Erythroblast (primary cell): ENCODE measurements at regions not wholly inside any gene's neighbourhood (a gene's known extent, or its start where the extent isn't known, plus 50 kb on each side); places are given as distances from the start of the nearest gene placed in this dataset.

Source experiments
- DNase-seq, 2 experiments: peaks; one replicate each; lab custom pipeline; 2025; lab: John Stamatoyannopoulos, UW
- GATA1 ChIP-seq: IDR thresholded peaks from 2 replicates; pipeline ENCODE4 v1.6.1; 2011; ENCODE audit warnings: low read depth, mild to moderate bottlenecking, control low read depth, low read length, moderate library complexity
- POLR2A ChIP-seq: IDR thresholded peaks from 2 replicates; pipeline ENCODE4 v1.6.1; 2011; ENCODE audit warnings: mild to moderate bottlenecking, low read length

DNA sequence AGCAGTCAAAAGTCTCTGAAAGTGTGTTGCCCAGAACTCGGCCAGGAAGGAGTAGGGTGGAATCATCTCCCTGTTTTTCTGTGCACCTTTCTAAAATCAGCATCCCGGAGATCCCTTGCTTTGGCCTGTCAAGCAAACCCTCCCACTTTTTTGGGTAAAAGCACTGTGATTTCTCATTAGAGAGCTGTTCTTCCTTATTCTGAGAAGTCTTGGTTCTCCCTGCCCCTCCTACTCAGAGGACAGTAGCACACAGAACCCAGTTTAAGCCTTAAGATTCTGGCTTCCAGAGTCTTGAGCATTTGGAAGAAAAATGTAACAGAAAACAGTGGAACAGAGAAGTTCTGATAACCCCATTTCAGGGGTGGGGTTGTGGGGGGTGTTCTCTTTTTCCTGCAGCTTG lies 52.6 kb upstream of the KATNAL1 start:
- no peak for TF ChIP-seq POLR2A
- TF ChIP-seq GATA1, result no peak
- no peak for DNase-seq

DNA sequence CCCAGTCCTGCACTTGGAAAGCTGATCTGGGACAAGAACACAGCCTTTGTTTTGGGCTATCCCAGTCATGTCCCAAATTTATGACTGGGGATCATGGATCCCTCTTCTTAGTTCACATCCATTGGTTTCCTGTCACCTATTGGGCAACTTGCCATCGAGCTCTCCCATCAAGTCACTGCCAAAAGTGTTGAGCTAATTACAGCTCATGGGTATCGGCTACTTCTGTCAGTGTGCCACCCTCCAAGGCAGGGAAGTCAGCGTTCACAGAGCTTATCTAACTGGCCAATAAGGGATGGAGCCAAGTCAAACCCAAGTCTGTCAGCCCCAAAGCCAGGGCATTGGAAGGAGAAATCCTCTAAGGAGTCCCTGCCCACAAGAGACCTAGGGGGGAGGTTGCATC lies 53.2 kb upstream of the KATNAL1 start:
- no peak for DNase-seq
- TF ChIP-seq GATA1, result no peak
- no peak for TF ChIP-seq POLR2A

DNA sequence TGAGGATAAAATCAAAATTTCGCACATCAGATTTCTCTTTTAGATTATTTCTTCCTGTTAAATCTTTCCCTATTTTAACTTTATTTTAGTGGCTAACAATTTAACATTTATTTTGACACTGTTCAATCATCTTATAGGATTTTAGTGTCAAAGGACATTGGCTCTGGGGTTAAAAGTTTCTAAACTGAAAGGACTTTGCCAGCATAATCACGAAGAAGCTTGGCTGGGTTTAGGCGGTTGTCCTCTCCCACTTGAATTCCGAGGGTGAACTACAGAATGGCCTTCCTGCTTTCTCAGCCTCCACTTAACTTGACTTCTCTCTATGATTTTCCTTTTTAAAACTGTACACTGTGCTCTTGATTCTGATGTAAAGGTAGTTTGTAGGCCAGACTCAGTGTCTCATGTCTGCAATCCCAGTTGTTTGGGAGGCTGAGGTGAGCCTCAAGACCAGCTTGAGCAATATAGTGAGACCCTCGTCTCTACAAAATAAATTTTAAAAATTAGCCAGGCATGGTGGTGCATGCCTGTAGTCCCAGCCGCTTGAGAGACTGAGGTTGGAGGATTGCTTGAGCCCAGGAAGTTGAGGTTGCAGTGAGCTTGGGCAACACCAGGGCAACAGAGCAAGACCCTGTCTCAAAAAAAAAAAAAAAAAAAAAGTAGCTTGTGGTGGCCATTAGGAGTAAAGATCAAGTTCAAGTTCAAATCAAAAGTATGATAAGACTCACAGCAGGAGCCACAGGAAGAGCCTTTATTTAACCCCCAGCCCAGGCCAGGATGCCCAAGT lies 54.8 kb upstream of the KATNAL1 start:
- no peak for DNase-seq
- no peak for TF ChIP-seq GATA1
- TF ChIP-seq POLR2A, result no peak

DNA sequence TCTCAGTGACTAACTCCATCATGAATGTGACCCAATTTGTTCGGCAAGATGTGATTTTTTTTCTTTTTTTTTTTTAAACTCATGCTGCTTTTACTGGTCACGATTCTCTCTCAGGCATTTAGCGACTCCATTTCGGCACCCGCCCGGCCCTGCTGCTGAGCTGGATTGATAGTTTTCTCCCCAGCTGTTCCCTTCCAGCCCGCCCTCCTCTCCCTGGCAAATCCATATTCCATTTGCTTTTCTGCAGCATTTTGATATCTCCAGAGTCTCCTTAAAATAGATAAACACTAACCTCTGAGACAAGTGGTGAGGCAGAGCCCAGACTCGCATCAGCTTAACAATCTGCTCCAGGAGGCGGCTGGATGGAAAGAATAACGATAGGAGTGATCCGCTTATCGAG lies 55.5 kb upstream of the KATNAL1 start:
- no peak for TF ChIP-seq GATA1
- TF ChIP-seq POLR2A, result no peak
- peak; percentile 18 to 63 for DNase-seq

DNA sequence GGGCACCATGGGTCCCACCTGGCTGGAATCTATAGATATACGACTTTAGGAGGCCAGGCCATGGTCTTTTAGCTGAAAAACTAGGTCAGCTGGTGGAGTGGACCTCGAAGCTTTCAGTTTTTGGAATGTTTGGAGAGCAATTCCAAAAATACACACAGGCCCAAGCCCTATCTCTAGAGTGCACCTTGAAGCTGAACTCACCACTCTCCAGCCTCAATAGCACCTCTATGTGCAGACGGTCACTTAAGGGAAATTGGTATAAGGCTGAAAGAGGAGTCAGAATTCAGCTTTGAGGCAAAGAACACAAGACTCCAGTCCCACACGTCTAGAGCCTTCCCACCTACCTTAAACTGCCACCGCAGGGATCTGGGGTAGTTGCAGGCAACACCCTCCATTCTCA lies 56.4 kb upstream of the KATNAL1 start:
- DNase-seq, result no peak
- TF ChIP-seq POLR2A (no peak), GATA1 (no peak)

DNA sequence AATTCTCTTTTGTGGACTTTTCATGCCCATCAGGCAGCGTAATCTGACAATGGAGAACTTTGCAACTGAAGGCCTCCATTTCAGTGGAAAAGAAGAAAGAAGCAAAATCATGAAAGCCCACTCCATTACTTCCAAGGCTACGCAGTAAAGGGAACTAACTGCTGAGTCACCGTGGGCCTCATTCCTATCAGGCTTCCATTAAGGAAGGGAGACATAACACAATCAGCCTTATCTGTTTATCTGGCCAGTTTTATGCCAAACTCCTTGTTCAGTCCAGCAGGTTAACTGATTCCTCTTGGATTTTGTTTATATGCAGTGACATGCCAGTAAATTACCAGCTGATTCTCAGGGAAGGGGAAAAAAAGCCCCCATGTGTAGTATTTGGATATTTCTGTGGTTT lies 56.8 kb upstream of the KATNAL1 start:
- TF ChIP-seq GATA1 (no peak), POLR2A (no peak)
- DNase-seq, result peak; percentile 27 to 29

DNA sequence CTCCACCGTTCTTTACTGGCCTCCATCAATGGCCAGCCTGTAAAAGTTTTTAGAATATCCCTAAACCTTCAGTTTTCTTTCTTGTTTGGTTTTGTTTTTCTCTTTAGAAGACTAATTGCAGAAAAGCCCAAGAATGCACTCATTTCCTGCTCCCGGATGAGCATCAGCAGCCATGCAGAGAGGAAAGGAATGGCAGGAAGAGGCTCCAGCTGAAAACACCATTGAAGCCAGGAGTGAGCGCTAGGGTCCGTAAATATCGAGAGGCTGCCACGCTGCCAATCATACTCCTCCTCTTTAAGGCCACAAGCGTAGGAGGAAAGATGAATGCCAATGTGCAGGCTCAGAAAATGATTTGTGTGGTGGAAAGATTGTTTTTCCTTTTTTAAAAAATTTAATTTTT lies 57.4 kb upstream of the UBE2L5 start:
- no peak for TF ChIP-seq GATA1
- TF ChIP-seq POLR2A, result no peak
- DNase-seq, result no peak

DNA sequence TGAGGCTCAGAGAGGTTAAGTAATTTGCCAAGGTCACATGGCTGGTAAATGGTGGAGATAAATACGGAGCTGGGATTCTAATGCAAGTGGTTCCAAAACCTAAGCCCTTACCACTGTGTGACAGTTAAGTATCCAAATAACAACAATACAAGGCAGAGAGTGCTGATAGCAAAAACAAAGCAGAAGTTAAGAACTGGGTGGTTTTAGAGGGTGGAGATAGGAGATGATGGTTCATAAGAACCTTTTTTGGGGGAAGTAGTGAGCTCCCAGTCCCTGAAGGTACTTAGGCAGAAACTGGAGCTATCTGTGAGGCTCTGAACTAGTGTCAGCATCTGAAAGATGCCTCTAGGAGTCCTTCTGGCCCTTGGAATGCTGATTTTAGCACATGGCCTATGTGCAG lies 56.2 kb upstream of the UBE2L5 start:
- TF ChIP-seq POLR2A (no peak), GATA1 (no peak)
- no peak for DNase-seq

DNA sequence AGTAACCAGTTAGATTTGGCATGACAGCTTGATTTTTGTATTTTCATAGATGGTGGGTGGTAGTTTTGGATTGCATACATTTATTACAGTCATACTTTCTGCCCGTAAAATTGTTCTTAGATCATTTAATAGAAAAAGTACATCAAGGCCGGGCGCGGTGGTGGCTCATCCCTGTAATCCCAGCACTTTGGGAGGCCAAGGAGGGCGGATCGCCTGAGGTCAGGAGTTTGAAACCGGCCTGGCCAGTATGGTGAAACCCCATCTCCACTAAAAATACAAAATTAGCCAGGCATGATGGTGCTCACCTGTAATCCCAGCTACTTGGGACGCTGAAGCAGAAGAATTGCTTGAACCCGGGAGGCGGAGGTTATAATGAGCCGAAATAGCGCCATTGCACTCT lies 55.0 kb upstream of the UBE2L5 start:
- DNase-seq, result no peak
- no peak for TF ChIP-seq GATA1

DNA sequence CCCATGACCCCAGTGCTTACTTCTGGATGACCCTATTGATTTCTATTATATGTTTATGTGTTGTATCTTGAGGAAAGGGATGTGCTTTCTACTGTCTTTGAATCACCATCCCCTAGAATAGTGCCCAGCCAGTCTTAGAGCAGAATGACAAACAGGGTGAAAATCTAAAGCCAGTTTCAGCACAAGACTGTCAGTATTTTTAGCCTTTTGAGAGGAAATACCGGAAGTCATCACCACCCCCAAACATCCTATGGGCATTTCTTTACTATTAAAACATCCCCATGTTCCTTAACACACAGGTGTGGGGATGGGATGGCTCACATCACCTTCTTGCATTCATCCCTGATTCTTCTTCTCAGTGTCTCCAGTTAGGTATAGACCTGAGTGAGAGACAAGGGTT lies 52.1 kb upstream of the UBE2L5 start:
- no peak for DNase-seq

DNA sequence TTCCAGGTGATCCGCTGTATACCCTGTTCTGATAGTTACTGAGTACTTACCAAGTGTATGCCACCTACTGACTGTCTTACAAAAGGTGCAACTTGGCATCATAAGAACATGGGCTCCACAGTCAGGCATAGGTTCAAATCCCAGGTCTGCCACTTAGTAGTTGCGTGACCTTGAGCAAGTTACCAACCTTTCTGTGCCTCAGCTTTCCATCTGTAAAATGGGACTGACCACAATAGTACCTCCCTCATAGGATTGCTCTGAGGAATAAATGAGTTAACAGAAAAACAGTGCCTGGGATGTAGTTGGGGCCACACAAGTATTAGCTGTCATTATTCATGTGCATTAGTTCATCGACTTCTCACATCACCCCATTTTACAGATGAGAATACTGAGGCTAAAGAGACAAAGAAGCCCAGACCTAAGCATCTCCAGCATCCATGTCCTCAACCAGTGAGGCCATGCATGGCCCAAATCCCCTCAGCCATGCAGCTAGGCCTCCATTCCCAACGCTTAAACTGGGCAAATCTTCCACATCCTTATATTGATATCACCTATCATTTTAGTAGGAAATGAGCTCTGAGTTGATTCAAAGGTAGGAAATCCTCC lies 51.3 kb upstream of the UBE2L5 start:
- TF ChIP-seq POLR2A, result no peak
- TF ChIP-seq GATA1, result no peak
- DNase-seq, result no peak

More for the DNA sequence above, 52.1 kb upstream of the UBE2L5 start:
- TF ChIP-seq GATA1 (no peak), POLR2A (no peak)

DNA sequence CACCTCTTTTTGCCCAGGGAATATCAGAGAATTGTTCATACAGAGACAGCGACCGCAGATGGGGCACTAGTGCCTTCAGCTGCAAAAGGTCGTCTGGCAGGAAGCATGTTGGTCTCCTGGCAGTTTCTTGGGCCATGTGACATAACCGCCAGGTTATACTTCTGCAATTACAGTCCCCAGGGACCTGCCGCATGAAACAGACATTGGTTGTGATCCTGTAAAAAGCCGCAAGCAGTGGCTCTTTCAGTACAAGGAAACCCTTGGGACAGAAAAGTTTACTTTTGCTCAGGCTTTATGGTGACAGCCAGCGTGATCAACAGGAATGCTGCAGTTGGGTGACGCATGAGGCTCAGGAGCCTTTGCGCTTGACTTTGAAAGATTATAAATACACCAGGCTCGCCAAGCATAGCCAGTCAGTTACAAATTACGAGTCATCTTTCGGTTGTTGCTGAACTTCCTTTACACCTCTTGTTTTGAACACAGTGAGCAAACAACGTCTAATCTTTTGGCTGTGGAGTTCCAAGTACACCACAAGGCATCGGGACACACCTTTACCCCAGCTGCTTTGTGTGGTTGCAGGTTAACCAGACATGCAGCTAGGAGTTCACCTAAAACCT lies 50.5 kb upstream of the UBE2L5 start:
- DNase-seq, result no peak

More for the DNA sequence above, 50.5 kb upstream of the UBE2L5 start:
- TF ChIP-seq POLR2A, result no peak
- TF ChIP-seq GATA1, result no peak
